ENCODE measurements at regions not wholly inside any gene's neighbourhood (a gene's known extent, or its start where the extent isn't known, plus 50 kb on each side); places are given as distances from the start of the nearest gene placed in this dataset.

DNA sequence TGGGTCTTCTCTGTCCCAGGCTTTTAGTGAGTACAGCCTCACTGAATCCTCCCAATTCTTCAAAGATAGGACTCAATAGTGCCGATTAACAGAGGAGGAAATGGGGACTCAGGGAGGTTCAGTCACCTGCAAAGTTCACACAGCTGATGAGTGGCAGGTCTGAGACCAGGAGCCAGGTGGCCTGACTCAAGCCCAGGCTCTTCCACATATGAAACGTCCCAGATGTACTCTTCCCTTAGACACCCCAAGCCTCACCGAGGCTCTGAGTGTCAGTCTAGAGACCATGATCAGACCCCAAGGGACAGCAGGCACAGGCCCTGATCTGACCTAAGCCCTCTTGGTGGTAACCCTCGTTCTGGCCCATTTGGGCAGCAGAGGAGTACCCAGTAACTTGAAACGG, 115.2 kb downstream of the INHBB start:
- TF ChIP-seq, protein P1, sequence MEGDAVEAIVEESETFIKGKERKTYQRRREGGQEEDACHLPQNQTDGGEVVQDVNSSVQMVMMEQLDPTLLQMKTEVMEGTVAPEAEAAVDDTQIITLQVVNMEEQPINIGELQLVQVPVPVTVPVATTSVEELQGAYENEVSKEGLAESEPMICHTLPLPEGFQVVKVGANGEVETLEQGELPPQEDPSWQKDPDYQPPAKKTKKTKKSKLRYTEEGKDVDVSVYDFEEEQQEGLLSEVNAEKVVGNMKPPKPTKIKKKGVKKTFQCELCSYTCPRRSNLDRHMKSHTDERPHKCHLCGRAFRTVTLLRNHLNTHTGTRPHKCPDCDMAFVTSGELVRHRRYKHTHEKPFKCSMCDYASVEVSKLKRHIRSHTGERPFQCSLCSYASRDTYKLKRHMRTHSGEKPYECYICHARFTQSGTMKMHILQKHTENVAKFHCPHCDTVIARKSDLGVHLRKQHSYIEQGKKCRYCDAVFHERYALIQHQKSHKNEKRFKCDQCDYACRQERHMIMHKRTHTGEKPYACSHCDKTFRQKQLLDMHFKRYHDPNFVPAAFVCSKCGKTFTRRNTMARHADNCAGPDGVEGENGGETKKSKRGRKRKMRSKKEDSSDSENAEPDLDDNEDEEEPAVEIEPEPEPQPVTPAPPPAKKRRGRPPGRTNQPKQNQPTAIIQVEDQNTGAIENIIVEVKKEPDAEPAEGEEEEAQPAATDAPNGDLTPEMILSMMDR (IDR thresholded peaks at IDR 0.05; ENCODE audit: low read depth, low read length): no peak
- DNase-seq (ENCODE audit: extremely low read depth, low read depth): no peak

DNA sequence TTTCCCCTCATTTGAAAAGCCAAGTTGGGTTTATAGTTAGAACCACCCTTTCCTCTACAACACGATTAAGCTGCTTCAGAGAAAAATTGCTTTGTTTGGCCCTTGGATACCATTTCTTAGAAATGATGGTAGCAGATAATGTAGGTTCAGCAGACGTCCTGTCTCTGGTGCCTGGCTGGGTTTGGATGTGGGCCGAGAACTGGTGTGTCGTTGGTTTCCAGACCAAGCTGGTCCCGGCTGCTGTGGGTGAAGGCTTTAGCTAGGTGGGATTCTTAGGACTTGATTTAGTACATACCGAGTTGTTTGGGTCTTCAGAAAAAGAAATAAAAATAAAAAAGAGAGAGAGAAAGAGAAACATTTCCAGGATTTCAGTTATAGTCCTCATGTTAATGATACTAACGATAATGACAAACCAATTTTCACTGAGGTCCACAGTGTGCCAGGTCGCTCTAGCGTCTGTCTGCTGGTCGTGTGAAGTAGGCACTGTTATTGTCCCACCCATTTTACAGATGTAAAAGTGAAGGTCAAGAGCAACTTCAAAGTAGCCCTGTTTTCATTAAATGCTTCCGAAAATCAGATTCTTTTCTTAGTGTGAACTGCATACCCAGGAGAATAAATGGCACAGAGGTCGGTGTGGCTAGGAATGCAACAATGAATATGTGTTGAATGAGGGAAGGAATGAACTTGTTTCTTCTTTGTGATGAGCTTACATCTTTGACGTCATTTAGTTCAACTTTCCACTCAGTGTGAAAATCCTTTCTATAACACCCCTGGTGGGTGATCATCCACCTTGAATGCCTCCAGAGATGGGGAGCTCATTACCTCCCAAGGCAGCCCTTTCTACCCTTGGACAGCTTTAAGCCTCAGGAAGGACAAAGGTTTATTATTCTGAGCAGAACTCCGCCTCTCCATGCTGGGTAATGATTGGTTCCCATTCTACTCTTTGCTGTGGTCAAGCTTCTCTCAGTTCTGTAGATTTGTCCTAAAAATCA, 115.9 kb downstream of the INHBB start:
- DNase-seq (ENCODE audit: extremely low read depth, low read depth): no peak
- TF ChIP-seq, protein P1 (IDR thresholded peaks at IDR 0.05; ENCODE audit: low read depth, low read length): no peak

DNA sequence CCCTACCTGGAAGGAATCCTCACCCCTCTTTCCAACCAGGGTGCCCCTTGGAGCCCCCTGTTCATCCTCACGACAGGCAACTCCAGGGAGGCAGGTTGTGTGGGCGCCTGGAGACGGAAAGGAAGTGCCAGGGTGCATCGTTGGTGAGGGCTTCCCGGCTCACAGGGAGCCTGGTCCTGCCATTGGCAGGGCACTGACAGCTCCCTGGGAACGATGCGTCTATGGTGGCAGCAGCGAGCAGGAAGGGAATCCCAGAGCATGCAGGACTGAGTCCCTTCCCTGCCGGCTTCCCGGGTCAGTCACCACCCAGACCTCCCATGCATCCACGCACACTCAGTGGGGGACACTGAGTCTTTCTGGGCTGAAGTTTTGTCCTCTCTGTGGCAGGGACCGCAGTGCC, 117.6 kb downstream of the INHBB start:
- TF ChIP-seq, protein P1 (IDR thresholded peaks at IDR 0.05; ENCODE audit: low read depth, low read length): no peak
- no peak for DNase-seq (ENCODE audit: extremely low read depth, low read depth)

DNA sequence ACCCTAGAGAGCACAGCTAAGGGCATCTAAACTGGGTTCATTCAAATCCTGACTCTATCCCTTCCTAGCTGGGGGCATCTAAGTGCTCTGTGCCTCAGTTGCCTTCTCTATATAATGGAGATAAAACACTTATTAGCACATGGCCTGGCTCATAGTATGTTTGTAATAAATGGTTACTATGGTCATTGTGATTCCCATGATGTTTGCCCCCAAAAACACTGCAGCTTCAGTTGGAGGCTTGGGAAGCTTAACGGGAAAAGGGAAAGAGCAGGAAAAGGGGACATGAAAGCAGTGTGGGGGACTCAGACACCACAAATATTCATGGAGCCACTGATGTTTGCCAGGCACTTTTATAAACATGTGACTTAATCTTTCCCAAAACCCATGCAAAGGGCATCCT, 118.1 kb downstream of the INHBB start:
- no peak for DNase-seq (ENCODE audit: extremely low read depth, low read depth)
- TF ChIP-seq, protein P1 (IDR thresholded peaks at IDR 0.05; ENCODE audit: low read depth, low read length): no peak

DNA sequence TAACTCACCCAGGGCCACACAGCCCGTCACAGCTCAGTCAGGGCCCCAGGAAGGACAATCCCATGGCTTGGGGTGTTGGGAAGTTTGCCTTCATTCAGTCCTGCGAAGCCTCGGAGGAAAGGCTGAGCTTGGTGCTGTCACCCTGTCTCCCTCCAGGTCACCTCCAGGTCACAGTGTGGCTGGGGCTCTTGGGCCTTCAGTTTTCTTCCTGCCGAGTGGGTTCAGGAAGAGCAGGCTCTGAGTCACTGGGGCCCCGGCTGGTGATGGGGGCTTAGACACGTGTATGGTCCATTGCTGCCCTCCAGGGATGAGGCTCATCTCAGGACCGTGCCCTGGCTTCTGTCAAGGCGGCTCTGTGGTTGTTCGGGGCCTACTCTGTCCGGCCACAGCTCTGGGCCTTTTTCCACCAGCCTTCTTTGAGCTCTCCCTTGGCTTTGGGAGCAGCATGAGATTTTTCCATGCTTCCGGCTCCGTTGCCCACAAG, 118.6 kb downstream of the INHBB start:
- TF ChIP-seq, protein P1 (IDR thresholded peaks at IDR 0.05; ENCODE audit: low read depth, low read length): no peak
- no peak for DNase-seq (ENCODE audit: extremely low read depth, low read depth)

DNA sequence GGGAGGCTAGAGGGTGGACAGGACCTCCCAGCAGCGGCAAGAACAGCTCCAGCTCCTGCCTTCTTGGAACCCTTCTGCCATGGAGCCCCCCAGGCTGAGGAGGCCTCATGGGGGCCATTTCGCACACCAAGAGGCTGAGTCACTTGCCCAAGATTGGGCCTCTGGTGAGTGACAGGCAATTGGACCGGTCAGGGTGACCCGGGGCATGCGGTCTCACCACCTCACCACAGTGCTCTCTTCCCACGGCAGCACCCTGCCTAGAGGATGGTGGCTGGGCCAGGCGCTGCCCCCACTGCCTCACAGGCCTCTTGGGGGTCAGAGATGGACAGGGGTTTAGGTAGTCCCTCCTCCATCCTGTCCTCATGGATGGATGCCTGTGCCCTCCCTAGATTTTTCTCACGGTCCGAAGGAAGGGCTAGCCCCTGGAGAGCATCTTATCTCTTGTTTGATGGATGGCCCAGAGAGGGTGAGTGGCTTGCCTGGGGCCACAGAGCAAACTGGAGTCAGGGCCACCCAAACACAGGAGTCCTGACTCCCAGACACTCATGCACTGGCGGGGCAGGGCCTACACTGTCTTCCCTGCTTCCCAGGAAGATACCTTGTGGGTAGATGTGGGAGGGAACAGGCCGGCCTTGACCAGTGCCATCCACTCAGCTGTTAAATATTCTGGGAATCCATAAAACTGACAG, 119.2 kb downstream of the INHBB start:
- TF ChIP-seq, protein P1 (IDR thresholded peaks at IDR 0.05; ENCODE audit: low read depth, low read length): no peak
- no peak for DNase-seq (ENCODE audit: extremely low read depth, low read depth)

DNA sequence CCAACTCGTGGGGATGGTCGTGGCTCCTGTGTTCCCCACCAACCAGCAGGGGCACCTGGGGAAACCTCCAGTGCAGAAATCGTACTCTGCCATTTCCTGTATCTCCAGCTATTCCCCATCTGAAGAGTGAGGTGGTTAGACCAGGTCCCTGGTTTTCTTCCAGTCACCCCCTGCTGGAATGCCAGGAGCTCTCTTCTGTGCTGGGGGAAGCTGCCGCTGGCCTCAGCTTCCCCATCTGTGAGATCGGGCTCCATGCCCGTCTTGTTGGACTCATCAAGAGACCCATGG, 119.7 kb downstream of the INHBB start:
- DNase-seq (ENCODE audit: extremely low read depth, low read depth): no peak
- TF ChIP-seq, protein P1 (IDR thresholded peaks at IDR 0.05; ENCODE audit: low read depth, low read length): no peak

Data from AG09319 (cell line).